ENCODE measurements at regions not wholly inside any gene's neighbourhood (a gene's known extent, or its start where the extent isn't known, plus 50 kb on each side); places are given as distances from the start of the nearest gene placed in this dataset.

GRCh38 chr7:145020454-145020853 is 184.6 kb upstream of the TPK1 start:
- no peaks in the 10 kb centered on the region for H3K36me3 ChIP-seq (ENCODE audit: insufficient read depth, low read length)
- TF ChIP-seq CTCF (IDR thresholded peaks at IDR 0.05; ENCODE audit: poor library complexity, severe bottlenecking) (no peak), EZH2 (IDR thresholded peaks at IDR 0.05; ENCODE audit: borderline replicate concordance, insufficient read depth, low read length, poor library complexity, severe bottlenecking) (no peak), REST (IDR thresholded peaks at IDR 0.05; ENCODE audit: borderline replicate concordance) (no peak), EP300 (conservative IDR thresholded peaks at IDR 0.05; ENCODE audit: poor library complexity, severe bottlenecking) (no peak), SMC3 (conservative IDR thresholded peaks at IDR 0.05; ENCODE audit: poor library complexity) (no peak), POLR2AphosphoS5 (IDR thresholded peaks at IDR 0.05) (no peak), TAF1 (IDR thresholded peaks at IDR 0.05; ENCODE audit: low read depth) (no peak), MXI1 (conservative IDR thresholded peaks at IDR 0.05; ENCODE audit: poor library complexity, severe bottlenecking) (no peak), RAD21 (conservative IDR thresholded peaks at IDR 0.05) (no peak)
- no peak overlapping the region for H3K4me2 ChIP-seq (ENCODE audit: low read length)
- no peak overlapping the region for H3K27ac ChIP-seq (ENCODE audit: low read length)
- H4K20me1 ChIP-seq (ENCODE audit: insufficient read depth), result no peaks in the 10 kb centered on the region
- H3K79me2 ChIP-seq (replicated peaks; ENCODE audit: insufficient read depth, low read length), result no peaks in the 10 kb centered on the region
- H3F3A ChIP-seq (ENCODE audit: insufficient read depth, low read length, poor library complexity, severe bottlenecking), result no peaks in the 10 kb centered on the region
- H3K9ac ChIP-seq (ENCODE audit: low read length), result no peak overlapping the region
- H3K9me3 ChIP-seq (ENCODE audit: low read length), result no peaks in the 10 kb centered on the region
- no peaks in the 10 kb centered on the region for H3K27me3 ChIP-seq (ENCODE audit: insufficient read depth, low read depth, low read length)
- no peak overlapping the region for H3K4me3 ChIP-seq (ENCODE audit: low read length)
- H3K9me2 ChIP-seq (ENCODE audit: insufficient read depth, low read length), result no peaks in the 10 kb centered on the region
- no peak overlapping the region for H2AFZ ChIP-seq (ENCODE audit: low read depth, low read length)

GRCh38 chr7:145016068-145016467 is 180.2 kb upstream of the TPK1 start:
- Histone ChIP-seq H4K20me1 (ENCODE audit: insufficient read depth) (no peaks in the 10 kb centered on the region), H3K79me2 (replicated peaks; ENCODE audit: insufficient read depth, low read length) (no peaks in the 10 kb centered on the region), H3F3A (ENCODE audit: insufficient read depth, low read length, poor library complexity, severe bottlenecking) (no peaks in the 10 kb centered on the region), H3K4me2 (ENCODE audit: low read length) (no peak overlapping the region), H3K9ac (ENCODE audit: low read length) (no peak overlapping the region), H3K36me3 (ENCODE audit: insufficient read depth, low read length) (no peaks in the 10 kb centered on the region), H3K27ac (ENCODE audit: low read length) (no peak overlapping the region), H3K4me3 (ENCODE audit: low read length) (no peak overlapping the region), H3K9me3 (ENCODE audit: low read length) (no peaks in the 10 kb centered on the region), H2AFZ (ENCODE audit: low read depth, low read length) (no peak overlapping the region), H3K27me3 (ENCODE audit: insufficient read depth, low read depth, low read length) (no peaks in the 10 kb centered on the region), H3K9me2 (ENCODE audit: insufficient read depth, low read length) (no peaks in the 10 kb centered on the region)
- no peak for TF ChIP-seq RAD21 (conservative IDR thresholded peaks at IDR 0.05)
- no peak for TF ChIP-seq MXI1 (conservative IDR thresholded peaks at IDR 0.05; ENCODE audit: poor library complexity, severe bottlenecking)
- TF ChIP-seq REST (IDR thresholded peaks at IDR 0.05; ENCODE audit: borderline replicate concordance), result no peak
- no peak for TF ChIP-seq TAF1 (IDR thresholded peaks at IDR 0.05; ENCODE audit: low read depth)

Data from neural cell (in vitro differentiated cells).